ENCODE measurements at regions not wholly inside any gene's neighbourhood (a gene's known extent, or its start where the extent isn't known, plus 50 kb on each side); places are given as distances from the start of the nearest gene placed in this dataset.

- Histone ChIP-seq H3K9ac (ENCODE audit: low read length) (no peak overlapping the region), H3K4me3 (ENCODE audit: control extremely low read depth in 1 of 5, extremely low read depth in 1 of 5, insufficient read depth in 1 of 5, low read depth in 2 of 5, low read length in 4 of 5) (no peak overlapping the region), H3K4me1 (ENCODE audit: control insufficient read depth in 2 of 2, insufficient read depth in 2 of 2, low read length in 2 of 2) (no peaks in the 10 kb centered on the region), H3K79me2 (ENCODE audit: control insufficient read depth, insufficient read depth, low read length) (no peaks in the 10 kb centered on the region), H2AFZ (ENCODE audit: insufficient read depth, low read depth, low read length, poor library complexity, severe bottlenecking) (no peak overlapping the region), H4K20me1 (ENCODE audit: control insufficient read depth, insufficient read depth, low read length, poor library complexity, severe bottlenecking) (no peaks in the 10 kb centered on the region), H3K9me3 (ENCODE audit: control extremely low read depth in 1 of 3, control insufficient read depth in 2 of 3, insufficient read depth in 1 of 3, low read length in 2 of 3) (no peaks in the 10 kb centered on the region), H3K36me3 (replicated peaks in 1 of 2; ENCODE audit: control extremely low read depth in 1 of 2, control insufficient read depth in 1 of 2, extremely low read depth in 1 of 2, insufficient read depth in 2 of 2, low read length in 1 of 2) (no peaks in the 10 kb centered on the region), H3K4me2 (replicated peaks; ENCODE audit: low read depth, low read length, poor library complexity, severe bottlenecking) (no peak overlapping the region), H3K27ac (ENCODE audit: low read length in 2 of 2) (no peak overlapping the region), H3K27me3 (replicated peaks in 1 of 4; ENCODE audit: control extremely low read depth in 1 of 4, control insufficient read depth in 3 of 4, insufficient read depth in 4 of 4, low read length in 3 of 4) (no peaks in the 10 kb centered on the region)
- ATAC-seq (ENCODE audit: low read depth) (no peak), DNase-seq (no peak)
- H3K27ac Mint-ChIP-seq, result no peak overlapping the region
- no peak overlapping the region for H3K4me3 Mint-ChIP-seq
- H3K27me3 Mint-ChIP-seq, result peaks cover 5% of the 10 kb centered on the region
- intact Hi-C loops (cut with micrococcal nuclease), result no loop called here
- H3K9me3 Mint-ChIP-seq (ENCODE audit: insufficient read depth), result no peaks in the 10 kb centered on the region
- WGBS (ENCODE audit: insufficient coverage), result no CpG with 5 or more reads among the region's 2 CpGs
- peaks cover 3% of the 10 kb centered on the region for H3K4me1 Mint-ChIP-seq
- ChIA-PET POLR2A (no interaction called here), CTCF (no interaction called here)
- no peak for TF ChIP-seq CTCF (IDR thresholded peaks at IDR 0.05)
- no peak for TF ChIP-seq EZH2 (IDR thresholded peaks at IDR 0.05; ENCODE audit: borderline replicate concordance, insufficient read depth, low read depth, low read length, poor library complexity, severe bottlenecking)
Observed at GRCh38 chr3:190738636-190739155, 123.8 kb downstream of the GMNC start.

- CTCF ChIA-PET, result no interaction called here
- Mint-ChIP-seq H3K27me3 (peaks cover 5% of the 10 kb centered on the region), H3K9me3 (ENCODE audit: insufficient read depth) (no peaks in the 10 kb centered on the region), H3K4me3 (no peak overlapping the region), H3K4me1 (peaks cover 3% of the 10 kb centered on the region), H3K27ac (no peak overlapping the region)
- intact Hi-C loops (cut with micrococcal nuclease), result no loop called here
- Histone ChIP-seq H4K20me1 (ENCODE audit: control insufficient read depth, insufficient read depth, low read length, poor library complexity, severe bottlenecking) (no peaks in the 10 kb centered on the region), H3K36me3 (replicated peaks in 1 of 2; ENCODE audit: control extremely low read depth in 1 of 2, control insufficient read depth in 1 of 2, extremely low read depth in 1 of 2, insufficient read depth in 2 of 2, low read length in 1 of 2) (no peaks in the 10 kb centered on the region), H3K4me1 (ENCODE audit: control insufficient read depth in 2 of 2, insufficient read depth in 2 of 2, low read length in 2 of 2) (no peaks in the 10 kb centered on the region), H3K27me3 (replicated peaks in 1 of 4; ENCODE audit: control extremely low read depth in 1 of 4, control insufficient read depth in 3 of 4, insufficient read depth in 4 of 4, low read length in 3 of 4) (no peaks in the 10 kb centered on the region), H2AFZ (ENCODE audit: insufficient read depth, low read depth, low read length, poor library complexity, severe bottlenecking) (no peak overlapping the region), H3K79me2 (ENCODE audit: control insufficient read depth, insufficient read depth, low read length) (no peaks in the 10 kb centered on the region), H3K4me2 (replicated peaks; ENCODE audit: low read depth, low read length, poor library complexity, severe bottlenecking) (no peak overlapping the region), H3K27ac (ENCODE audit: low read length in 2 of 2) (no peak overlapping the region), H3K9ac (ENCODE audit: low read length) (no peak overlapping the region), H3K9me3 (ENCODE audit: control extremely low read depth in 1 of 3, control insufficient read depth in 2 of 3, insufficient read depth in 1 of 3, low read length in 2 of 3) (no peaks in the 10 kb centered on the region), H3K4me3 (ENCODE audit: control extremely low read depth in 1 of 5, extremely low read depth in 1 of 5, insufficient read depth in 1 of 5, low read depth in 2 of 5, low read length in 4 of 5) (no peak overlapping the region)
- ATAC-seq (ENCODE audit: low read depth) (no peak), DNase-seq (no peak)
- POLR2A ChIA-PET, result no interaction called here
- WGBS (ENCODE audit: insufficient coverage), result 89% methylated on average over 1 of the region's 4 CpGs
- no peak for TF ChIP-seq CTCF (IDR thresholded peaks at IDR 0.05)
- TF ChIP-seq EZH2 (IDR thresholded peaks at IDR 0.05; ENCODE audit: borderline replicate concordance, insufficient read depth, low read depth, low read length, poor library complexity, severe bottlenecking), result no peak
Observed at GRCh38 chr3:190737446-190737845, 125.0 kb downstream of the GMNC start.
